Adrenal gland (tissue), 9 donors: ENCODE measurements at regions not wholly inside any gene's neighbourhood (a gene's known extent, or its start where the extent isn't known, plus 50 kb on each side); places are given as distances from the start of the nearest gene placed in this dataset.
A peak's percentile ranks its signal among the peaks of the same experiment; 100 is the strongest.
"Not testable (repeated sequence)": the region's sequence is repeated elsewhere in the genome, so short reads cannot be mapped to it uniquely, and the experiment has no call there.

Source experiments
- DNase-seq, 7 donors: peaks; one replicate each; pipeline ENCODE4 v3.0.0-alpha.2; 2019 to 2020
- H3K27ac ChIP-seq, 5 donors: fragments of 200-600 bp; sonication (generic) in 4 of 5; 1 replicate in 3 of 5; 2 replicates in 2 of 5; pipeline versions ENCODE4 v1.5.1 to v1.8.0; 2016 to 2020; ENCODE audit warnings: mild to moderate bottlenecking in 1 of 5
- H3K27me3 ChIP-seq: fragments of 200-600 bp; 2 replicates; pipeline ENCODE4 v1.8.0; 2021
- H3K36me3 ChIP-seq, 2 donors: fragments of 200-600 bp; replicated peaks in 1 of 2; 1 replicate in 1 of 2; 2 replicates in 1 of 2; pipeline versions ENCODE4 v1.5.1 to v1.8.0; 2018 to 2022
- H3K4me1 ChIP-seq, 2 donors: fragments of 200-600 bp; replicated peaks in 1 of 2; 1 replicate in 1 of 2; 2 replicates in 1 of 2; pipeline versions ENCODE4 v1.5.1 to v1.8.0; 2018 to 2021
- H3K4me3 ChIP-seq, 4 donors: fragments of 200-600 bp; sonication (generic) in 3 of 4; one replicate each; pipeline ENCODE4 v1.5.1; 2016 to 2018
- H3K9me3 ChIP-seq, 3 donors: fragments of 200-600 bp; sonication (generic) in 1 of 3; replicated peaks in 1 of 3; 1 replicate in 2 of 3; 2 replicates in 1 of 3; pipeline versions ENCODE4 v1.5.1 to v1.8.0; 2016 to 2021
- CTCF ChIP-seq, 6 experiments: fragments of 450-650 bp in 4 of 6; fragments of 200-600 bp in 2 of 6; sonication (generic) in 1 of 6; IDR thresholded peaks; 1 replicate in 5 of 6; 2 replicates in 1 of 6; pipeline versions ENCODE4 v1.5.1 to v1.8.0; 2016 to 2021; ENCODE audit warnings: antibody characterized with exemption in 6 of 6, mild to moderate bottlenecking in 2 of 6, moderate library complexity in 1 of 6
- POLR2A ChIP-seq, 2 donors: fragments of 450-650 bp; IDR thresholded peaks; one replicate each; pipeline ENCODE4 v1.6.1; 2017; ENCODE audit warnings: antibody characterized with exemption in 2 of 2, mild to moderate bottlenecking in 2 of 2, moderate library complexity in 1 of 2
- WGBS, 4 donors: extraction: QIAGEN DNeasy Blood & Tissue Kit in 2 of 4; methylation state at CpG; one replicate each; pipeline versions ENCODE4 v1.1.5 to v1.1.7; 2013 to 2017; 5-methylcytosine and 5-hydroxymethylcytosine counted together
- intact Hi-C, 2 donors: fragments of 100-400 bp; cut with DNase I; formaldehyde crosslinking; loops; one replicate each; pipeline versions ENCODE4 v1.14.1 to v1.15.0; 2022 to 2023
- donor health status: healthy with polysubstance abuse.
- donor health status: Bipolar disorder and iron deficiency.
- donor health status: DM: yes; HTN: yes; CAD: no.
- donor health status: DM: no; HTN: no; CAD: no.
- donor health status: DM: no; HTN: no; CAD: no.

- H3K4me1 ChIP-seq, result no peaks in the 10 kb centered on the region
- DNase-seq, result no peak
- H3K4me3 ChIP-seq, result no peak overlapping the region
- no peak overlapping the region for H3K27ac ChIP-seq
- intact Hi-C loops, result no loop called here
- H3K36me3 ChIP-seq, result no peaks in the 10 kb centered on the region
- no peaks in the 10 kb centered on the region for H3K27me3 ChIP-seq
- H3K9me3 ChIP-seq, result no peaks in the 10 kb centered on the region
- TF ChIP-seq POLR2A (IDR thresholded peaks at IDR 0.05) (no peak), CTCF (IDR thresholded peaks at IDR 0.05) (no peak)
Measured at GRCh38 chr14:43406931-43407330, 1100.2 kb downstream of the FSCB start.

- intact Hi-C loops, result no loop called here
- Histone ChIP-seq H3K36me3 (no peaks in the 10 kb centered on the region), H3K4me1 (no peaks in the 10 kb centered on the region), H3K27me3 (no peaks in the 10 kb centered on the region), H3K27ac (no peak overlapping the region), H3K9me3 (no peaks in the 10 kb centered on the region), H3K4me3 (peak overlapping the region in 1 of 4 donors; percentile 3)
- no peak for DNase-seq
- TF ChIP-seq POLR2A (IDR thresholded peaks at IDR 0.05) (no peak), CTCF (IDR thresholded peaks at IDR 0.05) (no peak)
- WGBS, 4 donors, result 36 to 64% (median 44%) methylated on average over 1 of the region's 1 CpG
Measured at GRCh38 chr14:43399289-43399688, 1107.8 kb downstream of the FSCB start.

DNA sequence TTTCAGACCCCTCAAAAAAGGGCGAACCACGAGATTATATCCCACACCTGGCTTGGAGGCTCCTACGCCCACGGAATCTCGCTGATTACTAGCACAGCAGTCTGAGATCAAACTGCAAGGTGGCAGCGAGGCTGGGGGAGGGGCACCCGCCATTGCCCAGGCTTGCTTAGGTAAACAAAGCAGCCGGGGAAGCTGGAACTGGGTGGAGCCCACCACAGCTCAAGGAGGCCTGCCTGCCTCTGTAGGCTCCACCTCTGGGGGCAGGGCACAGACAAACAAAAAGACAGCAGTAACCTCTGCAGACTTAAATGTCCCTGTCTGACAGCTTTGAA is 1136.6 kb downstream of the FSCB start:
- H3K4me3 ChIP-seq, H3K27me3 ChIP-seq, DNase-seq, H3K9me3 ChIP-seq, H3K4me1 ChIP-seq, H3K27ac ChIP-seq, intact Hi-C loops, H3K36me3 ChIP-seq: not testable (repeated sequence)
- 87 to 92% (median 89%) methylated on average over 5 to 8 of the region's 8 CpGs for WGBS, 4 donors

- Histone ChIP-seq H3K36me3 (no peaks in the 10 kb centered on the region), H3K27ac (no peak overlapping the region), H3K27me3 (no peaks in the 10 kb centered on the region), H3K4me3 (no peak overlapping the region), H3K9me3 (no peaks in the 10 kb centered on the region), H3K4me1 (no peaks in the 10 kb centered on the region)
- DNase-seq, result no peak
- TF ChIP-seq POLR2A (IDR thresholded peaks at IDR 0.05), result no peak
- no peak for TF ChIP-seq CTCF (IDR thresholded peaks at IDR 0.05)
- intact Hi-C loops, result no loop called here
- WGBS, 4 donors, result 92 to 95% (median 93%) methylated on average over 21 of the region's 21 CpGs
Measured at GRCh38 chr14:43369710-43370564, 1137.1 kb downstream of the FSCB start.

DNA sequence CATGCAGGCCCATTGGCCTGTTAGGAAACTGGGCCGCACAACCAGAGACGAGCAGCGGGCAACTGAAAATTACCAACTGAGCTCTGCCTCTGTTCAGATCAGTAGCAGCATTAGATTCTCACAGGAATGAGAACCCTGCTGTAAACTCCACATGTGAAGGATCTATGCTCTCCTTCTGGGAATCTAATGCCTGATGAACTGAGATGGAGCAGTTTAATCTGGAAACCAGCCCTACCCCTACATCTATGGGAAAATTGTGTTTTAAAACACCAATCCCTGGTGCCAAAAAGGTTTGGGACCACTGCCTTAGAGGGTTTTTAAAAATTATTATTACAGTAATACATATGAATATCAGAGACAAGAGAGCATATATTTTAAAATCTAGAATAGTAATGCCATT is 1144.5 kb downstream of the FSCB start:
- no peak overlapping the region for H3K27ac ChIP-seq
- no peaks in the 10 kb centered on the region for H3K9me3 ChIP-seq
- H3K4me1 ChIP-seq, result no peaks in the 10 kb centered on the region
- H3K36me3 ChIP-seq, result no peaks in the 10 kb centered on the region
- 96 to 100% (median 97%) methylated on average over 3 of the region's 3 CpGs for WGBS, 4 donors
- intact Hi-C loops, result no loop called here
- no peak for DNase-seq
- H3K4me3 ChIP-seq, result no peak overlapping the region
- no peaks in the 10 kb centered on the region for H3K27me3 ChIP-seq
- no peak for TF ChIP-seq CTCF (IDR thresholded peaks at IDR 0.05)
- no peak for TF ChIP-seq POLR2A (IDR thresholded peaks at IDR 0.05)
